HepG2 (cell line): ENCODE measurements at regions not wholly inside any gene's neighbourhood (a gene's known extent, or its start where the extent isn't known, plus 50 kb on each side); places are given as distances from the start of the nearest gene placed in this dataset.

Experiments used
- ATAC-seq: fragments of 200-7000 bp; cut with Tn5 transposase; 3 replicates; pipeline ENCODE4 v1.9.1; 2020; ENCODE audit warnings: mild to moderate bottlenecking, moderate library complexity
- BruUV-seq: library from RNA; stranded (reverse); fragments of 400-500 nt; replicated peaks from 2 replicates; lab custom pipeline; 2021; lab: Mats Ljungman, UMichigan
- CTCF ChIA-PET: fragments of 300-600 bp; formaldehyde crosslinking; extraction: SDS; loops from one replicate; lab custom pipeline; 2021; ENCODE audit warnings: low total read pairs, inconsistent platforms, low intra/inter-chr PET ratio; lab: Yijun Ruan, JAX
- POLR2A ChIA-PET: fragments of 350-600 bp; sonication (Branson Sonifier 250); formaldehyde crosslinking; loops from one replicate; lab custom pipeline; 2020; ENCODE audit warnings: antibody characterized with exemption, inconsistent platforms; lab: Yijun Ruan, JAX
- DNase-seq: peaks from one replicate; pipeline ENCODE4 v3.0.0-alpha.2; 2015; ENCODE audit warnings: low spot score
- FAIRE-seq: peaks from 3 replicates; lab custom pipeline; 2011; peaks lifted over from hg19 to GRCh38; lab: Jason Lieb, UNC
- H2AFZ ChIP-seq: one replicate; pipeline ENCODE4 v1.6.1; 2011; ENCODE audit warnings: low read length, inconsistent platforms
- H3K27ac ChIP-seq: fragments of 300-600 bp; 3 replicates; pipeline ENCODE4 v1.8.0; 2011; ENCODE audit warnings: mixed run types, mild to moderate bottlenecking, mixed read lengths, low read length, inconsistent platforms; ENCODE audit not compliant: insufficient read depth; ENCODE audit errors: extremely low read length
- H3K27me3 ChIP-seq, 2 experiments: fragments of 200-600 bp in 1 of 2; 2 replicates in 1 of 2; 3 replicates in 1 of 2; pipeline versions ENCODE4 v1.6.0 to v1.8.0; 2011; ENCODE audit warnings: low read length in 2 of 2, mild to moderate bottlenecking in 2 of 2, moderate library complexity in 2 of 2, inconsistent platforms in 1 of 2; ENCODE audit not compliant: insufficient read depth in 2 of 2, control insufficient read depth in 1 of 2
- H3K36me3 ChIP-seq, 2 experiments: fragments of 200-600 bp in 1 of 2; replicated peaks in 1 of 2; 2 replicates in 1 of 2; 3 replicates in 1 of 2; pipeline versions ENCODE4 v1.5.1 to v1.8.0; 2011; ENCODE audit warnings: low read length in 2 of 2, inconsistent platforms in 1 of 2; ENCODE audit not compliant: insufficient read depth in 2 of 2, control insufficient read depth in 1 of 2
- H3K4me1 ChIP-seq: 2 replicates; pipeline ENCODE4 v1.5.1; 2012; ENCODE audit warnings: low read length, inconsistent platforms; ENCODE audit not compliant: insufficient read depth
- H3K4me2 ChIP-seq: 2 replicates; pipeline ENCODE4 v1.6.0; 2011; ENCODE audit warnings: low read depth, low read length, inconsistent platforms
- H3K4me3 ChIP-seq, 3 experiments: fragments of 200-600 bp in 1 of 3; sonication (generic), shearing (Covaris generic) in 1 of 3; replicated peaks in 1 of 3; 2 replicates each; pipeline ENCODE4 v1.5.1; 2011 to 2016; ENCODE audit warnings: low read length in 3 of 3, inconsistent platforms in 2 of 3, low read depth in 2 of 3, mild to moderate bottlenecking in 2 of 3, control low read depth in 1 of 3, mixed read lengths in 1 of 3; ENCODE audit not compliant: insufficient read depth in 1 of 3
- H3K79me2 ChIP-seq: one replicate; pipeline ENCODE4 v1.6.1; 2011; ENCODE audit warnings: low read length, inconsistent platforms; ENCODE audit not compliant: insufficient read depth
- H3K9ac ChIP-seq: 2 replicates; pipeline ENCODE4 v1.6.0; 2011; ENCODE audit warnings: mild to moderate bottlenecking, low read depth, low read length, inconsistent platforms; ENCODE audit not compliant: insufficient read depth
- H3K9me3 ChIP-seq: 2 replicates; pipeline ENCODE4 v1.5.1; 2012; ENCODE audit warnings: mild to moderate bottlenecking, low read length
- H4K20me1 ChIP-seq: 2 replicates; pipeline ENCODE4 v1.6.0; 2011; ENCODE audit warnings: inconsistent platforms, mild to moderate bottlenecking, low read length, moderate library complexity; ENCODE audit not compliant: insufficient read depth
- BHLHE40 ChIP-seq: IDR thresholded peaks from 2 replicates; pipeline ENCODE4 v1.6.1; 2011; ENCODE audit warnings: low read length, improper control_type of control experiment
- ESRRA ChIP-seq: sonication (generic); formaldehyde crosslinking; IDR thresholded peaks from 2 replicates; pipeline ENCODE4 v1.5.1; 2020; ENCODE audit warnings: mild to moderate bottlenecking, low read depth, missing genetic modification reagents
- GATAD2A ChIP-seq: IDR thresholded peaks from 2 replicates; pipeline ENCODE4 v1.6.1; 2016
- KDM2A ChIP-seq: sonication (generic); formaldehyde crosslinking; IDR thresholded peaks from 2 replicates; pipeline ENCODE4 v1.4.0; 2020; ENCODE audit warnings: low read depth, missing genetic modification reagents, borderline replicate concordance
- KLF16 ChIP-seq, 2 experiments: sonication (generic) in 1 of 2; formaldehyde crosslinking in 1 of 2; IDR thresholded peaks; 2 replicates each; pipeline versions ENCODE4 v1.6.1 to v1.8.0; 2016 to 2023; ENCODE audit warnings: missing genetic modification reagents in 2 of 2, missing compliant biosample characterization in 1 of 2
- MTF2 ChIP-seq: sonication (generic); formaldehyde crosslinking; IDR thresholded peaks from 2 replicates; pipeline ENCODE4 v1.5.0; 2020; ENCODE audit warnings: missing genetic modification reagents, borderline replicate concordance
- PHF5A ChIP-seq: IDR thresholded peaks from one replicate; pipeline ENCODE4 v1.6.1; 2018; ENCODE audit warnings: low read depth, missing genetic modification reagents; ENCODE audit not compliant: unreplicated experiment
- RCOR2 ChIP-seq: IDR thresholded peaks from 2 replicates; pipeline ENCODE4 v1.6.1; 2016; ENCODE audit warnings: missing biosample characterization, missing genetic modification reagents
- SMC3 ChIP-seq: IDR thresholded peaks from 2 replicates; pipeline ENCODE4 v1.6.1; 2011; ENCODE audit warnings: low read length, improper control_type of control experiment
- STAG1 ChIP-seq: sonication (generic); formaldehyde crosslinking; IDR thresholded peaks from 2 replicates; pipeline ENCODE4 v1.4.0; 2020; ENCODE audit warnings: missing genetic modification reagents
- ZBTB7A ChIP-seq: sonication (generic); formaldehyde crosslinking; IDR thresholded peaks from 2 replicates; pipeline ENCODE4 v1.8.0; 2022; ENCODE audit warnings: mild to moderate bottlenecking, missing genetic modification reagents
- ZNF326 ChIP-seq: sonication (generic); formaldehyde crosslinking; IDR thresholded peaks from 2 replicates; pipeline ENCODE4 v1.4.0; 2020; ENCODE audit warnings: missing genetic modification reagents, borderline replicate concordance
- ZNF329 ChIP-seq: sonication (generic); formaldehyde crosslinking; IDR thresholded peaks from 2 replicates; pipeline ENCODE4 v1.9.0; 2021; ENCODE audit warnings: low read depth, mild to moderate bottlenecking, missing genetic modification reagents
- ZNF383 ChIP-seq: sonication (generic); formaldehyde crosslinking; IDR thresholded peaks from 2 replicates; pipeline ENCODE4 v1.4.0; 2020; ENCODE audit warnings: missing genetic modification reagents, mild to moderate bottlenecking, borderline replicate concordance
- ZNF629 ChIP-seq: sonication (generic); formaldehyde crosslinking; conservative IDR thresholded peaks from 2 replicates; pipeline ENCODE4 v1.5.0; 2020; ENCODE audit warnings: missing genetic modification reagents
- ZSCAN21 ChIP-seq: sonication (generic); formaldehyde crosslinking; IDR thresholded peaks from 2 replicates; pipeline ENCODE4 v1.8.0; 2022; ENCODE audit warnings: mild to moderate bottlenecking, missing genetic modification reagents, moderate library complexity, borderline replicate concordance
- WGBS: methylation state at CpG from one replicate; pipeline ENCODE4 v1.1.6; 2017; ENCODE audit warnings: low lambda C conversion rate; 5-methylcytosine and 5-hydroxymethylcytosine counted together
- in situ Hi-C: cut with HindIII; loops from 2 replicates; pipeline ENCODE4 v1.10.0; 2017; ENCODE audit warnings: low pct_unique_long_range_greater_than_20kb; ENCODE audit not compliant: extremely low pct_ligation_motif_present
- intact Hi-C: fragments of 100-400 bp; cut with micrococcal nuclease; formaldehyde crosslinking; loops from one replicate; pipeline ENCODE4 v1.10.0; 2022; ENCODE audit not compliant: unreplicated experiment
- TF ChIP-seq, protein P1 (sequence below): sonication (generic); formaldehyde crosslinking; IDR thresholded peaks from 2 replicates; pipeline ENCODE4 v1.5.1; 2020; ENCODE audit warnings: missing genetic modification reagents, mild to moderate bottlenecking, borderline replicate concordance
- TF ChIP-seq, protein P2 (sequence below): sonication (generic); formaldehyde crosslinking; IDR thresholded peaks from 2 replicates; pipeline ENCODE4 v1.4.0; 2020; ENCODE audit warnings: missing genetic modification reagents
- TF ChIP-seq, protein P3 (sequence below): sonication (generic); formaldehyde crosslinking; IDR thresholded peaks from 2 replicates; pipeline ENCODE4 v1.8.0; 2022; ENCODE audit warnings: missing genetic modification reagents, mild to moderate bottlenecking, borderline replicate concordance
- TF ChIP-seq, protein P4 (sequence below): sonication (generic); formaldehyde crosslinking; IDR thresholded peaks from 2 replicates; pipeline ENCODE4 v1.8.1; 2022; ENCODE audit warnings: mild to moderate bottlenecking, missing genetic modification reagents

DNA sequence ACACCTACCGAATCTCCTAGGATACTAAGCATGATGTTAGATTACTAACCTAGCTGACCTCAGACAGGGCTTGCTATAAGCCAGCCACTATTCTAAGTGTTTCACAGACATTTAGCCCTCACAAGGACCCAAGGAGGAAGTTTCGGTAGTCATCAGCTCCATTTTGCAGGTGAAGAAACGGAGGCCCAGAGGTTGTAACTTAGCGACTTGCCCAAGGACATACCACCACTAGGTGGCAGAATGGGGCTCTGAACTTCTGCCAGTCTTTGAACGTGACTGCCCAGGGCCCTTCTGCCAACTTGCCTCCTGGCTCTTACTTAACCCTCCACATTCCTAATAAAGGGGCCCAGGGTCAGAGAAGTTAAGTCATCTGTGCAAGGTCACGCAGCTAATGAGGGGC is 283.5 kb downstream of the C1orf94 start:
- peaks cover 0 to under 1% of the 10 kb centered on the region in 2 experiments; a peak in 1 of 5 replicates for H3K27me3 ChIP-seq
- H3K9me3 ChIP-seq = no peaks in the 10 kb centered on the region
- no TSS peak for BruUV-seq
- WGBS = 0% methylated on average over 3 of the region's 6 CpGs
- no peaks in the 10 kb centered on the region for H3K4me1 ChIP-seq
- POLR2A ChIA-PET = no interaction called here
- DNase-seq = peak; percentile 21
- CTCF ChIA-PET = interaction anchor here (1.4 to 2.5 kb wide), 2 partner anchors 138 to 282 kb away, joined by 5 to 13 read pairs; no protein-coding TSS in a partner anchor
- no peaks in the 10 kb centered on the region for H3K36me3 ChIP-seq
- no peak overlapping the region for H2AFZ ChIP-seq
- intact Hi-C loops = loop anchor here (1.0 kb wide), 1 partner anchor 138 kb away; no protein-coding TSS in a partner anchor
- in situ Hi-C loops = loop anchor here (5.0 to 10.0 kb wide), 2 partner anchors 137 to 285 kb away; no protein-coding TSS in a partner anchor
- H3K4me2 ChIP-seq = no peak overlapping the region
- FAIRE-seq = no peak
- no peak; the same call in 2 of the 3 replicates for ATAC-seq
- no peak overlapping the region for H3K27ac ChIP-seq
- no peaks in the 10 kb centered on the region for H3K79me2 ChIP-seq
- no peaks in the 10 kb centered on the region for H4K20me1 ChIP-seq
- no peak overlapping the region for H3K4me3 ChIP-seq
- no peak overlapping the region for H3K9ac ChIP-seq
- TF ChIP-seq MTF2 (CRISPR knock-in tag) = no peak
- no peak for TF ChIP-seq KLF16 (CRISPR knock-in tag; IDR thresholded peaks at IDR 0.05)
- peak; percentile 36; the same call in 1 of the 2 replicates for TF ChIP-seq STAG1 (CRISPR knock-in tag)
- no peak for TF ChIP-seq ZNF329 (CRISPR knock-in tag)
- TF ChIP-seq, protein P1, sequence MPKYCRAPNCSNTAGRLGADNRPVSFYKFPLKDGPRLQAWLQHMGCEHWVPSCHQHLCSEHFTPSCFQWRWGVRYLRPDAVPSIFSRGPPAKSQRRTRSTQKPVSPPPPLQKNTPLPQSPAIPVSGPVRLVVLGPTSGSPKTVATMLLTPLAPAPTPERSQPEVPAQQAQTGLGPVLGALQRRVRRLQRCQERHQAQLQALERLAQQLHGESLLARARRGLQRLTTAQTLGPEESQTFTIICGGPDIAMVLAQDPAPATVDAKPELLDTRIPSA = no peak
- TF ChIP-seq ZSCAN21 = no peak
- no peak for TF ChIP-seq GATAD2A (CRISPR knock-in tag)
- TF ChIP-seq, protein P2, sequence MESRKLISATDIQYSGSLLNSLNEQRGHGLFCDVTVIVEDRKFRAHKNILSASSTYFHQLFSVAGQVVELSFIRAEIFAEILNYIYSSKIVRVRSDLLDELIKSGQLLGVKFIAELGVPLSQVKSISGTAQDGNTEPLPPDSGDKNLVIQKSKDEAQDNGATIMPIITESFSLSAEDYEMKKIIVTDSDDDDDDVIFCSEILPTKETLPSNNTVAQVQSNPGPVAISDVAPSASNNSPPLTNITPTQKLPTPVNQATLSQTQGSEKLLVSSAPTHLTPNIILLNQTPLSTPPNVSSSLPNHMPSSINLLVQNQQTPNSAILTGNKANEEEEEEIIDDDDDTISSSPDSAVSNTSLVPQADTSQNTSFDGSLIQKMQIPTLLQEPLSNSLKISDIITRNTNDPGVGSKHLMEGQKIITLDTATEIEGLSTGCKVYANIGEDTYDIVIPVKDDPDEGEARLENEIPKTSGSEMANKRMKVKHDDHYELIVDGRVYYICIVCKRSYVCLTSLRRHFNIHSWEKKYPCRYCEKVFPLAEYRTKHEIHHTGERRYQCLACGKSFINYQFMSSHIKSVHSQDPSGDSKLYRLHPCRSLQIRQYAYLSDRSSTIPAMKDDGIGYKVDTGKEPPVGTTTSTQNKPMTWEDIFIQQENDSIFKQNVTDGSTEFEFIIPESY = peak; percentile 40; the same call in 1 of the 2 replicates
- no peak for TF ChIP-seq RCOR2 (CRISPR knock-in tag)
- 0 out of 2 replicates have a peak, but pooled peaks have one; percentile 30 for TF ChIP-seq BHLHE40
- TF ChIP-seq, protein P3, sequence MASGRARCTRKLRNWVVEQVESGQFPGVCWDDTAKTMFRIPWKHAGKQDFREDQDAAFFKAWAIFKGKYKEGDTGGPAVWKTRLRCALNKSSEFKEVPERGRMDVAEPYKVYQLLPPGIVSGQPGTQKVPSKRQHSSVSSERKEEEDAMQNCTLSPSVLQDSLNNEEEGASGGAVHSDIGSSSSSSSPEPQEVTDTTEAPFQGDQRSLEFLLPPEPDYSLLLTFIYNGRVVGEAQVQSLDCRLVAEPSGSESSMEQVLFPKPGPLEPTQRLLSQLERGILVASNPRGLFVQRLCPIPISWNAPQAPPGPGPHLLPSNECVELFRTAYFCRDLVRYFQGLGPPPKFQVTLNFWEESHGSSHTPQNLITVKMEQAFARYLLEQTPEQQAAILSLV (CRISPR knock-in tag) = no peak
- peak; percentile 89 for TF ChIP-seq ZNF629 (CRISPR knock-in tag)
- TF ChIP-seq ESRRA (CRISPR knock-in tag) = no peak
- TF ChIP-seq ZNF383 = no peak
- no peak for TF ChIP-seq ZBTB7A (CRISPR knock-in tag)
- no peak for TF ChIP-seq KDM2A (CRISPR knock-in tag)
- peak; percentile 75; the same call in 1 of the 2 replicates for TF ChIP-seq SMC3
- TF ChIP-seq, protein P4, sequence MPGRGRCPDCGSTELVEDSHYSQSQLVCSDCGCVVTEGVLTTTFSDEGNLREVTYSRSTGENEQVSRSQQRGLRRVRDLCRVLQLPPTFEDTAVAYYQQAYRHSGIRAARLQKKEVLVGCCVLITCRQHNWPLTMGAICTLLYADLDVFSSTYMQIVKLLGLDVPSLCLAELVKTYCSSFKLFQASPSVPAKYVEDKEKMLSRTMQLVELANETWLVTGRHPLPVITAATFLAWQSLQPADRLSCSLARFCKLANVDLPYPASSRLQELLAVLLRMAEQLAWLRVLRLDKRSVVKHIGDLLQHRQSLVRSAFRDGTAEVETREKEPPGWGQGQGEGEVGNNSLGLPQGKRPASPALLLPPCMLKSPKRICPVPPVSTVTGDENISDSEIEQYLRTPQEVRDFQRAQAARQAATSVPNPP (CRISPR knock-in tag) = no peak
- TF ChIP-seq PHF5A (CRISPR knock-in tag) = no peak
- TF ChIP-seq ZNF326 (CRISPR knock-in tag) = no peak
